WTC11 (cell line): ENCODE measurements at regions not wholly inside any gene's neighbourhood (a gene's known extent, or its start where the extent isn't known, plus 50 kb on each side); places are given as distances from the start of the nearest gene placed in this dataset.

Experiments used
- ATAC-seq: fragments of 200-7000 bp; cut with Tn5 transposase; 2 replicates; pipeline ENCODE4 v1.10.0; 2021; ENCODE audit warnings: mild to moderate bottlenecking, moderate library complexity
- CTCF ChIA-PET: fragments of 300-600 bp; sonication (Branson Sonifier 250); formaldehyde crosslinking; loops from one replicate; lab custom pipeline; 2021; ENCODE audit warnings: antibody characterized with exemption; lab: Charles Lee
- POLR2A ChIA-PET: fragments of 350-600 bp; sonication (Branson Sonifier 250); formaldehyde crosslinking; loops from one replicate; lab custom pipeline; 2021; ENCODE audit warnings: antibody characterized with exemption; lab: Charles Lee
- DNase-seq: peaks from one replicate; pipeline ENCODE4 v3.0.0; 2021; ENCODE audit warnings: low spot score
- H3K27ac Mint-ChIP-seq: 2 replicates; pipeline ENCODE4 v1.8.0; 2021; ENCODE audit warnings: mixed read lengths
- H3K27me3 Mint-ChIP-seq: 2 replicates; pipeline ENCODE4 v1.8.0; 2021; ENCODE audit warnings: low read depth, mild to moderate bottlenecking, moderate library complexity, mixed read lengths
- H3K36me3 Mint-ChIP-seq: 2 replicates; pipeline ENCODE4 v1.8.0; 2021; ENCODE audit warnings: mixed read lengths
- H3K4me1 Mint-ChIP-seq: 2 replicates; pipeline ENCODE4 v1.8.0; 2022; ENCODE audit warnings: mixed read lengths
- H3K4me3 Mint-ChIP-seq: 2 replicates; pipeline ENCODE4 v1.8.0; 2021; ENCODE audit warnings: mild to moderate bottlenecking, moderate library complexity, mixed read lengths
- H3K9me3 Mint-ChIP-seq: 2 replicates; pipeline ENCODE4 v1.8.0; 2021; ENCODE audit warnings: mixed read lengths
- ARID4B ChIP-seq: sonication (generic); formaldehyde crosslinking; IDR thresholded peaks from 2 replicates; pipeline ENCODE4 v1.8.0; 2023; ENCODE audit warnings: missing genetic modification reagents, mild to moderate bottlenecking, borderline replicate concordance
- CREM ChIP-seq: sonication (generic); formaldehyde crosslinking; IDR thresholded peaks from 2 replicates; pipeline ENCODE4 v1.8.1; 2022; ENCODE audit warnings: mild to moderate bottlenecking, missing genetic modification reagents, moderate library complexity
- E2F4 ChIP-seq: sonication (generic); formaldehyde crosslinking; IDR thresholded peaks from 2 replicates; pipeline ENCODE4 v1.8.1; 2022; ENCODE audit warnings: low read depth, mild to moderate bottlenecking, moderate library complexity, missing genetic modification reagents, borderline replicate concordance
- ESRRA ChIP-seq: sonication (generic); formaldehyde crosslinking; IDR thresholded peaks from 2 replicates; pipeline ENCODE4 v1.8.1; 2022; ENCODE audit warnings: mild to moderate bottlenecking, missing genetic modification reagents, borderline replicate concordance
- GABPB1 ChIP-seq: sonication (generic); formaldehyde crosslinking; IDR thresholded peaks from 2 replicates; pipeline ENCODE4 v1.8.1; 2023; ENCODE audit warnings: mild to moderate bottlenecking, missing genetic modification reagents
- IRF1 ChIP-seq: sonication (generic); formaldehyde crosslinking; IDR thresholded peaks from 2 replicates; pipeline ENCODE4 v1.8.0; 2023; ENCODE audit warnings: missing genetic modification reagents
- KAT7 ChIP-seq: sonication (generic); formaldehyde crosslinking; IDR thresholded peaks from 2 replicates; pipeline ENCODE4 v1.8.1; 2023; ENCODE audit warnings: missing genetic modification reagents, mild to moderate bottlenecking, borderline replicate concordance
- SP1 ChIP-seq: sonication (generic); formaldehyde crosslinking; conservative IDR thresholded peaks from 2 replicates; pipeline ENCODE4 v1.8.1; 2022; ENCODE audit warnings: missing genetic modification reagents
- TP53 ChIP-seq: sonication (generic); formaldehyde crosslinking; IDR thresholded peaks from 2 replicates; pipeline ENCODE4 v1.8.1; 2023; ENCODE audit warnings: mild to moderate bottlenecking, missing genetic modification reagents
- USF1 ChIP-seq: sonication (generic); formaldehyde crosslinking; IDR thresholded peaks from 2 replicates; pipeline ENCODE4 v1.8.0; 2022; ENCODE audit warnings: mild to moderate bottlenecking, missing genetic modification reagents
- USF2 ChIP-seq: sonication (generic); formaldehyde crosslinking; IDR thresholded peaks from 2 replicates; pipeline ENCODE4 v1.8.1; 2023; ENCODE audit warnings: mild to moderate bottlenecking, missing genetic modification reagents, moderate library complexity
- ZNF219 ChIP-seq: sonication (generic); formaldehyde crosslinking; IDR thresholded peaks from 2 replicates; pipeline ENCODE4 v1.8.0; 2023; ENCODE audit warnings: missing genetic modification reagents, mild to moderate bottlenecking, borderline replicate concordance
- ZNF396 ChIP-seq: fragments of 250-450 bp; sonication (Bioruptor Pico); IDR thresholded peaks from 2 replicates; pipeline ENCODE4 v1.8.0; 2021; ENCODE audit warnings: mild to moderate bottlenecking, moderate library complexity, borderline replicate concordance

GRCh38 chr3:8153800-8154199 lies 347.8 kb upstream of the LMCD1 start:
- ChIA-PET CTCF (interaction anchor here (1.6 kb wide), 1 partner anchor 86 kb away, joined by 15 read pairs; no protein-coding TSS in a partner anchor), POLR2A (no interaction called here)
- Mint-ChIP-seq H3K27me3 (no peaks in the 10 kb centered on the region), H3K36me3 (no peaks in the 10 kb centered on the region), H3K4me3 (no peak overlapping the region), H3K4me1 (peaks cover 5% of the 10 kb centered on the region), H3K9me3 (peaks cover 3% of the 10 kb centered on the region; the same call in 1 of the 2 replicates), H3K27ac (no peak overlapping the region)
- DNase-seq (no peak), ATAC-seq (no peak)
- TF ChIP-seq KAT7 (CRISPR knock-in tag), result no peak

- H3K4me1 Mint-ChIP-seq, result peaks cover 5% of the 10 kb centered on the region
- no peaks in the 10 kb centered on the region for H3K36me3 Mint-ChIP-seq
- TF ChIP-seq IRF1 (CRISPR knock-in tag) (no peak), CREM (CRISPR knock-in tag) (no peak), E2F4 (no peak), ZNF219 (no peak)
- H3K27me3 Mint-ChIP-seq, result no peaks in the 10 kb centered on the region
- no peak overlapping the region for H3K4me3 Mint-ChIP-seq
- ATAC-seq (no peak), DNase-seq (no peak)
- ChIA-PET POLR2A (no interaction called here), CTCF (no interaction called here)
- H3K27ac Mint-ChIP-seq, result no peak overlapping the region
- peaks cover 3% of the 10 kb centered on the region; the same call in 1 of the 2 replicates for H3K9me3 Mint-ChIP-seq
Measured at GRCh38 chr3:8154617-8155016, 347.0 kb upstream of the LMCD1 start.

GRCh38 chr3:8156138-8156537 lies 345.5 kb upstream of the LMCD1 start:
- ChIA-PET POLR2A (no interaction called here), CTCF (no interaction called here)
- DNase-seq (no peak), ATAC-seq (no peak)
- TF ChIP-seq ARID4B (CRISPR knock-in tag) (no peak), USF1 (no peak), SP1 (CRISPR knock-in tag) (no peak), KAT7 (CRISPR knock-in tag) (no peak), ESRRA (no peak)
- peaks cover 3% of the 10 kb centered on the region; the same call in 1 of the 2 replicates for H3K9me3 Mint-ChIP-seq
- no peak overlapping the region for H3K4me3 Mint-ChIP-seq
- no peak overlapping the region for H3K27ac Mint-ChIP-seq
- H3K36me3 Mint-ChIP-seq, result no peaks in the 10 kb centered on the region
- no peaks in the 10 kb centered on the region for H3K27me3 Mint-ChIP-seq
- peaks cover 5% of the 10 kb centered on the region for H3K4me1 Mint-ChIP-seq

- CTCF ChIA-PET, result no interaction called here
Measured at GRCh38 chr3:8156831-8157230, 344.8 kb upstream of the LMCD1 start.

More at GRCh38 chr3:8156831-8157230, 344.8 kb upstream of the LMCD1 start:
- H3K36me3 Mint-ChIP-seq, result no peaks in the 10 kb centered on the region
- H3K4me1 Mint-ChIP-seq, result peaks cover 5% of the 10 kb centered on the region
- H3K27ac Mint-ChIP-seq, result no peak overlapping the region
- peaks cover 3% of the 10 kb centered on the region; the same call in 1 of the 2 replicates for H3K9me3 Mint-ChIP-seq
- no peak for TF ChIP-seq TP53 (CRISPR knock-in tag)
- no peak for TF ChIP-seq ZNF396 (CRISPR knock-in tag)
- TF ChIP-seq USF2 (CRISPR knock-in tag), result no peak
- TF ChIP-seq GABPB1, result no peak
- TF ChIP-seq, all 79 proteins: peak for 0
- Mint-ChIP-seq H3K4me3 (no peak overlapping the region), H3K27me3 (no peaks in the 10 kb centered on the region)
- POLR2A ChIA-PET, result no interaction called here
- no peak for ATAC-seq
- no peak for DNase-seq
